ENCODE measurements at regions not wholly inside any gene's neighbourhood (a gene's known extent, or its start where the extent isn't known, plus 50 kb on each side); places are given as distances from the start of the nearest gene placed in this dataset.

GRCh38 chr9:105861972-105862371 lies 167.6 kb downstream of the TMEM38B start:
- DNase-seq: no peak

- no peak for DNase-seq
These were observed 170.0 kb downstream of the TMEM38B start for GRCh38 chr9:105864248-105864898.

GRCh38 chr9:105865285-105865684 lies 170.9 kb downstream of the TMEM38B start:
- no peak for DNase-seq

- DNase-seq: no peak
These were observed 177.2 kb downstream of the TMEM38B start for GRCh38 chr9:105871540-105871939.

GRCh38 chr9:105873801-105874200 lies 179.5 kb downstream of the TMEM38B start:
- no peak for DNase-seq

GRCh38 chr9:105877721-105878120 lies 183.4 kb downstream of the TMEM38B start:
- no peak for DNase-seq

GRCh38 chr9:105879181-105879580 lies 184.8 kb downstream of the TMEM38B start:
- DNase-seq: no peak

- DNase-seq: no peak
These were observed 186.2 kb downstream of the TMEM38B start for GRCh38 chr9:105880517-105880916.

- DNase-seq: no peak
These were observed 186.7 kb downstream of the TMEM38B start for GRCh38 chr9:105881021-105881420.

GRCh38 chr9:105881654-105882349 lies 187.5 kb downstream of the TMEM38B start:
- peak; percentile 25 to 62 for DNase-seq

- no peak for DNase-seq
These were observed 189.5 kb downstream of the TMEM38B start for GRCh38 chr9:105883847-105884246.

GRCh38 chr9:105884416-105884815 lies 190.1 kb downstream of the TMEM38B start:
- DNase-seq: no peak

GRCh38 chr9:105886136-105886535 lies 191.8 kb downstream of the TMEM38B start:
- DNase-seq: no peak

- DNase-seq: no peak
These were observed 193.3 kb downstream of the TMEM38B start for GRCh38 chr9:105887679-105888078.

- no peak for DNase-seq
These were observed 195.9 kb downstream of the TMEM38B start for GRCh38 chr9:105890046-105890822.

GRCh38 chr9:105900123-105900522 lies 205.8 kb downstream of the TMEM38B start:
- DNase-seq: no peak

- DNase-seq: no peak
These were observed 207.3 kb downstream of the TMEM38B start for GRCh38 chr9:105901514-105902109.

- DNase-seq: no peak
These were observed 213.7 kb downstream of the TMEM38B start for GRCh38 chr9:105908069-105908468.

GRCh38 chr9:105911104-105911911 lies 217.0 kb downstream of the TMEM38B start:
- no peak for DNase-seq

- DNase-seq: no peak
These were observed 218.0 kb downstream of the TMEM38B start for GRCh38 chr9:105912157-105912862.

GRCh38 chr9:105912863-105913516 lies 218.6 kb downstream of the TMEM38B start:
- DNase-seq: no peak
